Cardiac muscle cell (in vitro differentiated cells and primary cell): ENCODE measurements at regions not wholly inside any gene's neighbourhood (a gene's known extent, or its start where the extent isn't known, plus 50 kb on each side); places are given as distances from the start of the nearest gene placed in this dataset.

Experiments
- DNase-seq, 2 donors: peaks; one replicate each; pipeline versions ENCODE4 v3.0.0 to v3.0.0-alpha.2; 2010 to 2017; ENCODE audit warnings: low read depth in 1 of 2, low spot score in 1 of 2
- H3K27ac ChIP-seq: fragments of 200-600 bp; sonication (generic); 2 replicates; pipeline ENCODE4 v1.5.1; 2016
- H3K27me3 ChIP-seq: fragments of 200-600 bp; sonication (generic); 2 replicates; pipeline ENCODE4 v1.6.0; 2016; ENCODE audit warnings: control low read depth
- H3K36me3 ChIP-seq: fragments of 200-600 bp; sonication (generic); 2 replicates; pipeline ENCODE4 v1.5.1; 2016; ENCODE audit warnings: control low read depth
- H3K4me1 ChIP-seq: fragments of 200-600 bp; sonication (generic); 2 replicates; pipeline ENCODE4 v1.8.1; 2017; ENCODE audit warnings: low read depth, mild to moderate bottlenecking, mixed run types
- H3K4me3 ChIP-seq: fragments of 200-600 bp; sonication (generic); 2 replicates; pipeline ENCODE4 v1.5.1; 2016; ENCODE audit warnings: mild to moderate bottlenecking
- H3K9me3 ChIP-seq: fragments of 200-600 bp; sonication (generic); 2 replicates; pipeline ENCODE4 v1.5.1; 2017; ENCODE audit warnings: low read depth, mild to moderate bottlenecking, control low read depth
- TF ChIP-seq, protein P1 (sequence below): IDR thresholded peaks from 2 replicates; pipeline ENCODE4 v1.5.1; 2012; ENCODE audit warnings: low read depth, mild to moderate bottlenecking, low read length

GRCh38 chr1:203573730-203574129 is 52.9 kb upstream of the ATP2B4 start:
- Histone ChIP-seq H3K9me3 (no peaks in the 10 kb centered on the region), H3K27ac (no peak overlapping the region), H3K4me3 (no peak overlapping the region), H3K4me1 (peaks cover 9% of the 10 kb centered on the region), H3K36me3 (no peaks in the 10 kb centered on the region), H3K27me3 (no peaks in the 10 kb centered on the region)
- TF ChIP-seq, protein P1, sequence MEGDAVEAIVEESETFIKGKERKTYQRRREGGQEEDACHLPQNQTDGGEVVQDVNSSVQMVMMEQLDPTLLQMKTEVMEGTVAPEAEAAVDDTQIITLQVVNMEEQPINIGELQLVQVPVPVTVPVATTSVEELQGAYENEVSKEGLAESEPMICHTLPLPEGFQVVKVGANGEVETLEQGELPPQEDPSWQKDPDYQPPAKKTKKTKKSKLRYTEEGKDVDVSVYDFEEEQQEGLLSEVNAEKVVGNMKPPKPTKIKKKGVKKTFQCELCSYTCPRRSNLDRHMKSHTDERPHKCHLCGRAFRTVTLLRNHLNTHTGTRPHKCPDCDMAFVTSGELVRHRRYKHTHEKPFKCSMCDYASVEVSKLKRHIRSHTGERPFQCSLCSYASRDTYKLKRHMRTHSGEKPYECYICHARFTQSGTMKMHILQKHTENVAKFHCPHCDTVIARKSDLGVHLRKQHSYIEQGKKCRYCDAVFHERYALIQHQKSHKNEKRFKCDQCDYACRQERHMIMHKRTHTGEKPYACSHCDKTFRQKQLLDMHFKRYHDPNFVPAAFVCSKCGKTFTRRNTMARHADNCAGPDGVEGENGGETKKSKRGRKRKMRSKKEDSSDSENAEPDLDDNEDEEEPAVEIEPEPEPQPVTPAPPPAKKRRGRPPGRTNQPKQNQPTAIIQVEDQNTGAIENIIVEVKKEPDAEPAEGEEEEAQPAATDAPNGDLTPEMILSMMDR: no peak
- DNase-seq: no peak
